ENCODE measurements at regions not wholly inside any gene's neighbourhood (a gene's known extent, or its start where the extent isn't known, plus 50 kb on each side); places are given as distances from the start of the nearest gene placed in this dataset.

DNA sequence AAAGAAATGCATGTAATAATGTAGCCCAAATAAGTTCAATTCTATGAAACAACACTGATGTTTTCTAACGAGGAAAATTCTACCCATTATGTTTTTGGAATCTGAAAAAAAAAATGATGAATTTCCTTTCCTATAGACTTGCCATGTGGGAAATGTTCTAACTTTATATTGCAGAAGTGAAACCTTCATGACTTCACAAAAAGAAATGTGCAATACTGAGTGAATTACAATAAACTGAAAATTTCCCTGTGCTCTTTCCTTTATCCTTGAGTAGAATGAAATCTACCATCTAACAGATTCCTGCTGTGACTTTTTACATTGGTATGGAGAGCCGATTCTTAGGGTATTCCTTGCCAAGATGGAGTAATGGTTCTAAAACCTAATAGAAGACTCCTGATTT, 1622.5 kb downstream of the MAT2B start:
- FAIRE-seq (no peak), DNase-seq (ENCODE audit: low read depth, low spot score) (no peak), ATAC-seq (no peak)
- intact Hi-C loops (cut with micrococcal nuclease; ENCODE audit: unreplicated experiment) = no loop called here
- Histone ChIP-seq H3K79me2 (ENCODE audit: control insufficient read depth, insufficient read depth, low read length) (no peaks in the 10 kb centered on the region), H3K4me2 (ENCODE audit: control insufficient read depth, insufficient read depth) (no peak overlapping the region), H2AFZ (ENCODE audit: control insufficient read depth, low read depth, low read length) (no peak overlapping the region), H3K9ac (ENCODE audit: control insufficient read depth, insufficient read depth, low read length) (no peak overlapping the region), H3K9me3 (replicated peaks; ENCODE audit: control insufficient read depth, insufficient read depth, low read length) (no peaks in the 10 kb centered on the region), H3K36me3 (ENCODE audit: control insufficient read depth in 2 of 2, insufficient read depth in 2 of 2, low read length in 1 of 2) (no peaks in the 10 kb centered on the region), H4K20me1 (ENCODE audit: control insufficient read depth, insufficient read depth) (no peaks in the 10 kb centered on the region), H3K4me1 (ENCODE audit: control insufficient read depth, insufficient read depth, low read length) (no peaks in the 10 kb centered on the region), H3K27ac (ENCODE audit: control insufficient read depth, insufficient read depth) (no peak overlapping the region), H3K4me3 (no peak overlapping the region), H3K27me3 (replicated peaks in 1 of 2; ENCODE audit: control insufficient read depth in 2 of 2, insufficient read depth in 2 of 2, low read length in 1 of 2) (no peaks in the 10 kb centered on the region)
- ChIA-PET CTCF (no interaction called here), POLR2A (interaction anchor here (1.8 kb wide), 1 partner anchor 12 kb away, joined by 6 read pairs; no protein-coding TSS in a partner anchor), RAD21 (ENCODE audit: unreplicated experiment) (interaction anchor here (2.5 kb wide), 1 partner anchor 11 kb away, joined by 9 read pairs; no protein-coding TSS in a partner anchor), SMC1A (ENCODE audit: uncharacterized antibody, unreplicated experiment) (interaction anchor here (1.7 to 4.8 kb wide), 4 partner anchors 9 to 22 kb away, joined by 4 to 40 read pairs (median 7); no protein-coding TSS in a partner anchor)
- 0% methylated on average over 2 of the region's 2 CpGs for WGBS (ENCODE audit: insufficient coverage, insufficient replicate concordance, low lambda C conversion rate, missing lambda C conversion rate)
- in situ Hi-C loops (cut with MboI) = no loop called here
- BruUV-seq (replicated peaks) = no TSS peak
- peak; percentile 23; the same call in 1 of the 2 replicates for TF ChIP-seq SPI1 (IDR thresholded peaks at IDR 0.05; ENCODE audit: borderline replicate concordance, insufficient read depth, low read depth, low read length)
- TF ChIP-seq IKZF2 (IDR thresholded peaks at IDR 0.05) = 0 out of 4 replicates have a peak, but pooled peaks of 1 of the 2 experiments have one; percentile 16
- no peak for TF ChIP-seq NR2C1 (IDR thresholded peaks at IDR 0.05)
- TF ChIP-seq NFIC (IDR thresholded peaks at IDR 0.05; ENCODE audit: low read depth, low read length) = no peak

DNA sequence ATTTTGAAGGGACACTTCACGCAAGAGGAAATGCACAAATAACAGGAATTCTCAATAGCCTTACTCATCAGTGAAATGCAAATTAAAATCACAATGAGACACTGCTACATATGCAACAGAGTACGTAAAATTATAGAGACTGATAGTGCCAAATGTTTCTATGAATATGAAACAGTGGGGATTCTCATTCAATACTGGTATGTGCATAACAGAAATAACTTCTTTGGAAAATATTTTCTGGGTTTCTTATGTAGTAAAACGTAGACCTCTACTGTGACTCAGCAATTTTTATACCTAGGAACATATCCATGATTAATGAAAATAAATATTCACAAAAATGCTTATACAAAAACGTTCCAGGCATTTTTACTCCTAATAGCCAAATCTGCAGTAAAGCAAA, 1625.2 kb downstream of the MAT2B start:
- intact Hi-C loops (cut with micrococcal nuclease; ENCODE audit: unreplicated experiment) = no loop called here
- Histone ChIP-seq H3K4me1 (ENCODE audit: control insufficient read depth, insufficient read depth, low read length) (no peaks in the 10 kb centered on the region), H3K27ac (ENCODE audit: control insufficient read depth, insufficient read depth) (no peak overlapping the region), H3K4me2 (ENCODE audit: control insufficient read depth, insufficient read depth) (no peak overlapping the region), H3K79me2 (ENCODE audit: control insufficient read depth, insufficient read depth, low read length) (no peaks in the 10 kb centered on the region), H3K9ac (ENCODE audit: control insufficient read depth, insufficient read depth, low read length) (no peak overlapping the region), H3K9me3 (replicated peaks; ENCODE audit: control insufficient read depth, insufficient read depth, low read length) (no peaks in the 10 kb centered on the region), H4K20me1 (ENCODE audit: control insufficient read depth, insufficient read depth) (no peaks in the 10 kb centered on the region), H3K36me3 (ENCODE audit: control insufficient read depth in 2 of 2, insufficient read depth in 2 of 2, low read length in 1 of 2) (no peaks in the 10 kb centered on the region), H3K4me3 (no peak overlapping the region), H2AFZ (ENCODE audit: control insufficient read depth, low read depth, low read length) (no peak overlapping the region), H3K27me3 (replicated peaks in 1 of 2; ENCODE audit: control insufficient read depth in 2 of 2, insufficient read depth in 2 of 2, low read length in 1 of 2) (no peaks in the 10 kb centered on the region)
- FAIRE-seq = no peak
- ChIA-PET SMC1A (ENCODE audit: uncharacterized antibody, unreplicated experiment) (no interaction called here), POLR2A (no interaction called here), CTCF (no interaction called here), RAD21 (ENCODE audit: unreplicated experiment) (no interaction called here)
- 14% methylated on average over 4 of the region's 4 CpGs for WGBS (ENCODE audit: insufficient coverage, insufficient replicate concordance, low lambda C conversion rate, missing lambda C conversion rate)
- in situ Hi-C loops (cut with MboI) = no loop called here
- ATAC-seq = no peak
- no TSS peak for BruUV-seq (replicated peaks)
- DNase-seq (ENCODE audit: low read depth, low spot score) = no peak
- TF ChIP-seq ZNF274 (IDR thresholded peaks at IDR 0.05; ENCODE audit: insufficient read depth, insufficient read length) (no peak), ATF7 (IDR thresholded peaks at IDR 0.05; ENCODE audit: low read depth) (no peak), RELA (IDR thresholded peaks at IDR 0.05; ENCODE audit: borderline replicate concordance, partially characterized antibody) (no peak), RUNX3 (IDR thresholded peaks at IDR 0.05; ENCODE audit: low read length) (no peak), MTA2 (IDR thresholded peaks at IDR 0.05; ENCODE audit: low read depth) (no peak)
- TF ChIP-seq, protein P1, sequence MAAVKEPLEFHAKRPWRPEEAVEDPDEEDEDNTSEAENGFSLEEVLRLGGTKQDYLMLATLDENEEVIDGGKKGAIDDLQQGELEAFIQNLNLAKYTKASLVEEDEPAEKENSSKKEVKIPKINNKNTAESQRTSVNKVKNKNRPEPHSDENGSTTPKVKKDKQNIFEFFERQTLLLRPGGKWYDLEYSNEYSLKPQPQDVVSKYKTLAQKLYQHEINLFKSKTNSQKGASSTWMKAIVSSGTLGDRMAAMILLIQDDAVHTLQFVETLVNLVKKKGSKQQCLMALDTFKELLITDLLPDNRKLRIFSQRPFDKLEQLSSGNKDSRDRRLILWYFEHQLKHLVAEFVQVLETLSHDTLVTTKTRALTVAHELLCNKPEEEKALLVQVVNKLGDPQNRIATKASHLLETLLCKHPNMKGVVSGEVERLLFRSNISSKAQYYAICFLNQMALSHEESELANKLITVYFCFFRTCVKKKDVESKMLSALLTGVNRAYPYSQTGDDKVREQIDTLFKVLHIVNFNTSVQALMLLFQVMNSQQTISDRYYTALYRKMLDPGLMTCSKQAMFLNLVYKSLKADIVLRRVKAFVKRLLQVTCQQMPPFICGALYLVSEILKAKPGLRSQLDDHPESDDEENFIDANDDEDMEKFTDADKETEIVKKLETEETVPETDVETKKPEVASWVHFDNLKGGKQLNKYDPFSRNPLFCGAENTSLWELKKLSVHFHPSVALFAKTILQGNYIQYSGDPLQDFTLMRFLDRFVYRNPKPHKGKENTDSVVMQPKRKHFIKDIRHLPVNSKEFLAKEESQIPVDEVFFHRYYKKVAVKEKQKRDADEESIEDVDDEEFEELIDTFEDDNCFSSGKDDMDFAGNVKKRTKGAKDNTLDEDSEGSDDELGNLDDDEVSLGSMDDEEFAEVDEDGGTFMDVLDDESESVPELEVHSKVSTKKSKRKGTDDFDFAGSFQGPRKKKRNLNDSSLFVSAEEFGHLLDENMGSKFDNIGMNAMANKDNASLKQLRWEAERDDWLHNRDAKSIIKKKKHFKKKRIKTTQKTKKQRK (IDR thresholded peaks at IDR 0.05; ENCODE audit: low read depth, low read length) = no peak
- TF ChIP-seq, protein P2, sequence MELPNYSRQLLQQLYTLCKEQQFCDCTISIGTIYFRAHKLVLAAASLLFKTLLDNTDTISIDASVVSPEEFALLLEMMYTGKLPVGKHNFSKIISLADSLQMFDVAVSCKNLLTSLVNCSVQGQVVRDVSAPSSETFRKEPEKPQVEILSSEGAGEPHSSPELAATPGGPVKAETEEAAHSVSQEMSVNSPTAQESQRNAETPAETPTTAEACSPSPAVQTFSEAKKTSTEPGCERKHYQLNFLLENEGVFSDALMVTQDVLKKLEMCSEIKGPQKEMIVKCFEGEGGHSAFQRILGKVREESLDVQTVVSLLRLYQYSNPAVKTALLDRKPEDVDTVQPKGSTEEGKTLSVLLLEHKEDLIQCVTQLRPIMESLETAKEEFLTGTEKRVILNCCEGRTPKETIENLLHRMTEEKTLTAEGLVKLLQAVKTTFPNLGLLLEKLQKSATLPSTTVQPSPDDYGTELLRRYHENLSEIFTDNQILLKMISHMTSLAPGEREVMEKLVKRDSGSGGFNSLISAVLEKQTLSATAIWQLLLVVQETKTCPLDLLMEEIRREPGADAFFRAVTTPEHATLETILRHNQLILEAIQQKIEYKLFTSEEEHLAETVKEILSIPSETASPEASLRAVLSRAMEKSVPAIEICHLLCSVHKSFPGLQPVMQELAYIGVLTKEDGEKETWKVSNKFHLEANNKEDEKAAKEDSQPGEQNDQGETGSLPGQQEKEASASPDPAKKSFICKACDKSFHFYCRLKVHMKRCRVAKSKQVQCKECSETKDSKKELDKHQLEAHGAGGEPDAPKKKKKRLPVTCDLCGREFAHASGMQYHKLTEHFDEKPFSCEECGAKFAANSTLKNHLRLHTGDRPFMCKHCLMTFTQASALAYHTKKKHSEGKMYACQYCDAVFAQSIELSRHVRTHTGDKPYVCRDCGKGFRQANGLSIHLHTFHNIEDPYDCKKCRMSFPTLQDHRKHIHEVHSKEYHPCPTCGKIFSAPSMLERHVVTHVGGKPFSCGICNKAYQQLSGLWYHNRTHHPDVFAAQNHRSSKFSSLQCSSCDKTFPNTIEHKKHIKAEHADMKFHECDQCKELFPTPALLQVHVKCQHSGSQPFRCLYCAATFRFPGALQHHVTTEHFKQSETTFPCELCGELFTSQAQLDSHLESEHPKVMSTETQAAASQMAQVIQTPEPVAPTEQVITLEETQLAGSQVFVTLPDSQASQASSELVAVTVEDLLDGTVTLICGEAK (IDR thresholded peaks at IDR 0.05; ENCODE audit: borderline replicate concordance) = no peak

All from GM12878 (cell line).